ENCODE measurements at regions not wholly inside any gene's neighbourhood (a gene's known extent, or its start where the extent isn't known, plus 50 kb on each side); places are given as distances from the start of the nearest gene placed in this dataset.

GRCh38 chr5:96015709-96016108 lies 54.1 kb upstream of the ELL2 start:
- Histone ChIP-seq H4K20me1 (ENCODE audit: insufficient read depth, low read length) (no peaks in the 10 kb centered on the region), H3K9me2 (ENCODE audit: low read depth, low read length) (no peaks in the 10 kb centered on the region), H3K36me3 (ENCODE audit: insufficient read depth, low read length) (no peaks in the 10 kb centered on the region), H3K27ac (ENCODE audit: low read depth, low read length, poor library complexity, severe bottlenecking) (no peak overlapping the region), H3K9me3 (ENCODE audit: low read length) (no peaks in the 10 kb centered on the region), H3K4me3 (ENCODE audit: low read depth, low read length, poor library complexity, severe bottlenecking) (no peak overlapping the region), H3K27me3 (ENCODE audit: insufficient read depth, low read length) (no peaks in the 10 kb centered on the region), H3K4me2 (ENCODE audit: low read length) (no peak overlapping the region), H3K4me1 (ENCODE audit: insufficient read depth, low read length, severe bottlenecking) (no peaks in the 10 kb centered on the region), H2AFZ (ENCODE audit: low read length) (no peak overlapping the region), H3K79me2 (ENCODE audit: insufficient read depth, low read length) (no peaks in the 10 kb centered on the region), H3F3A (ENCODE audit: insufficient read depth, low read length) (no peaks in the 10 kb centered on the region), H3K9ac (ENCODE audit: low read length) (no peak overlapping the region)
- TF ChIP-seq, protein P1, sequence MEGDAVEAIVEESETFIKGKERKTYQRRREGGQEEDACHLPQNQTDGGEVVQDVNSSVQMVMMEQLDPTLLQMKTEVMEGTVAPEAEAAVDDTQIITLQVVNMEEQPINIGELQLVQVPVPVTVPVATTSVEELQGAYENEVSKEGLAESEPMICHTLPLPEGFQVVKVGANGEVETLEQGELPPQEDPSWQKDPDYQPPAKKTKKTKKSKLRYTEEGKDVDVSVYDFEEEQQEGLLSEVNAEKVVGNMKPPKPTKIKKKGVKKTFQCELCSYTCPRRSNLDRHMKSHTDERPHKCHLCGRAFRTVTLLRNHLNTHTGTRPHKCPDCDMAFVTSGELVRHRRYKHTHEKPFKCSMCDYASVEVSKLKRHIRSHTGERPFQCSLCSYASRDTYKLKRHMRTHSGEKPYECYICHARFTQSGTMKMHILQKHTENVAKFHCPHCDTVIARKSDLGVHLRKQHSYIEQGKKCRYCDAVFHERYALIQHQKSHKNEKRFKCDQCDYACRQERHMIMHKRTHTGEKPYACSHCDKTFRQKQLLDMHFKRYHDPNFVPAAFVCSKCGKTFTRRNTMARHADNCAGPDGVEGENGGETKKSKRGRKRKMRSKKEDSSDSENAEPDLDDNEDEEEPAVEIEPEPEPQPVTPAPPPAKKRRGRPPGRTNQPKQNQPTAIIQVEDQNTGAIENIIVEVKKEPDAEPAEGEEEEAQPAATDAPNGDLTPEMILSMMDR (IDR thresholded peaks at IDR 0.05; ENCODE audit: low read length) = no peak
- no peak for TF ChIP-seq EZH2 (IDR thresholded peaks at IDR 0.05; ENCODE audit: borderline replicate concordance, low read length)

DNA sequence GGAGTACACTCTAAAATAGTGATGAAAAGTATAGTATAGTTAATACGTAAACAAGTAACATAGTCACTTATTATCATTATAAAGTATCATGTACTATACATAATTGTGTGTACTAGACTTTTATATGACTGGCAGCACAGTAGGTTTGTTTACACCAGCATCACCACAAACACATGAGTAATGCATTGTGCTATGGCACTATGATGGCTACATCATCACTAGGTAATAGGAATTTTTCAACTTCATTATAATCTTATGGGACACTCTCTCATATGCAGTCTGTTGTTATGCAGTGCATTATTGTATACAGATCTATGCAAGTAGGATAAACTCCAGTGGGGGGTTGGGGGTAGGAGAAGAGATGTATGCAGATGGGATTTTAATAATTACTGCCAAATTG lies 52.7 kb upstream of the ELL2 start:
- no peaks in the 10 kb centered on the region for H3K9me3 ChIP-seq (ENCODE audit: low read length)
- no peak for TF ChIP-seq EZH2 (IDR thresholded peaks at IDR 0.05; ENCODE audit: borderline replicate concordance, low read length)
- TF ChIP-seq, protein P1 (IDR thresholded peaks at IDR 0.05; ENCODE audit: low read length) = no peak

GRCh38 chr5:96013254-96013653 lies 51.6 kb upstream of the ELL2 start:
- Histone ChIP-seq H3K27ac (ENCODE audit: low read depth, low read length, poor library complexity, severe bottlenecking) (no peak overlapping the region), H3F3A (ENCODE audit: insufficient read depth, low read length) (no peaks in the 10 kb centered on the region), H3K4me2 (ENCODE audit: low read length) (no peak overlapping the region), H3K9me3 (ENCODE audit: low read length) (no peaks in the 10 kb centered on the region), H3K9me2 (ENCODE audit: low read depth, low read length) (no peaks in the 10 kb centered on the region), H3K79me2 (ENCODE audit: insufficient read depth, low read length) (no peaks in the 10 kb centered on the region), H4K20me1 (ENCODE audit: insufficient read depth, low read length) (no peaks in the 10 kb centered on the region), H3K36me3 (ENCODE audit: insufficient read depth, low read length) (no peaks in the 10 kb centered on the region), H3K27me3 (ENCODE audit: insufficient read depth, low read length) (no peaks in the 10 kb centered on the region), H3K9ac (ENCODE audit: low read length) (no peak overlapping the region), H3K4me1 (ENCODE audit: insufficient read depth, low read length, severe bottlenecking) (no peaks in the 10 kb centered on the region), H2AFZ (ENCODE audit: low read length) (no peak overlapping the region), H3K4me3 (ENCODE audit: low read depth, low read length, poor library complexity, severe bottlenecking) (no peak overlapping the region)
- no peak for TF ChIP-seq EZH2 (IDR thresholded peaks at IDR 0.05; ENCODE audit: borderline replicate concordance, low read length)
- TF ChIP-seq, protein P1 (IDR thresholded peaks at IDR 0.05; ENCODE audit: low read length) = no peak

More for the DNA sequence above, 52.7 kb upstream of the ELL2 start:
- H2AFZ ChIP-seq (ENCODE audit: low read length) = no peak overlapping the region
- H3K27ac ChIP-seq (ENCODE audit: low read depth, low read length, poor library complexity, severe bottlenecking) = no peak overlapping the region
- H3K36me3 ChIP-seq (ENCODE audit: insufficient read depth, low read length) = no peaks in the 10 kb centered on the region
- no peaks in the 10 kb centered on the region for H3F3A ChIP-seq (ENCODE audit: insufficient read depth, low read length)
- H3K9ac ChIP-seq (ENCODE audit: low read length) = no peak overlapping the region
- no peak overlapping the region for H3K4me2 ChIP-seq (ENCODE audit: low read length)
- H4K20me1 ChIP-seq (ENCODE audit: insufficient read depth, low read length) = no peaks in the 10 kb centered on the region
- no peaks in the 10 kb centered on the region for H3K27me3 ChIP-seq (ENCODE audit: insufficient read depth, low read length)
- H3K4me3 ChIP-seq (ENCODE audit: low read depth, low read length, poor library complexity, severe bottlenecking) = no peak overlapping the region
- H3K4me1 ChIP-seq (ENCODE audit: insufficient read depth, low read length, severe bottlenecking) = no peaks in the 10 kb centered on the region
- H3K9me2 ChIP-seq (ENCODE audit: low read depth, low read length) = no peaks in the 10 kb centered on the region
- H3K79me2 ChIP-seq (ENCODE audit: insufficient read depth, low read length) = no peaks in the 10 kb centered on the region
